Cardiac muscle cell (in vitro differentiated cells and primary cell): ENCODE measurements at regions not wholly inside any gene's neighbourhood (a gene's known extent, or its start where the extent isn't known, plus 50 kb on each side); places are given as distances from the start of the nearest gene placed in this dataset.

Source experiments
- DNase-seq, 2 donors: peaks; one replicate each; pipeline versions ENCODE4 v3.0.0 to v3.0.0-alpha.2; 2010 to 2017; ENCODE audit warnings: low read depth in 1 of 2, low spot score in 1 of 2
- H3K27ac ChIP-seq: fragments of 200-600 bp; sonication (generic); 2 replicates; pipeline ENCODE4 v1.5.1; 2016
- H3K27me3 ChIP-seq: fragments of 200-600 bp; sonication (generic); 2 replicates; pipeline ENCODE4 v1.6.0; 2016; ENCODE audit warnings: control low read depth
- H3K36me3 ChIP-seq: fragments of 200-600 bp; sonication (generic); 2 replicates; pipeline ENCODE4 v1.5.1; 2016; ENCODE audit warnings: control low read depth
- H3K4me1 ChIP-seq: fragments of 200-600 bp; sonication (generic); 2 replicates; pipeline ENCODE4 v1.8.1; 2017; ENCODE audit warnings: low read depth, mild to moderate bottlenecking, mixed run types
- H3K4me3 ChIP-seq: fragments of 200-600 bp; sonication (generic); 2 replicates; pipeline ENCODE4 v1.5.1; 2016; ENCODE audit warnings: mild to moderate bottlenecking
- H3K9me3 ChIP-seq: fragments of 200-600 bp; sonication (generic); 2 replicates; pipeline ENCODE4 v1.5.1; 2017; ENCODE audit warnings: low read depth, mild to moderate bottlenecking, control low read depth
- TF ChIP-seq, protein P1 (sequence below): IDR thresholded peaks from 2 replicates; pipeline ENCODE4 v1.5.1; 2012; ENCODE audit warnings: low read depth, mild to moderate bottlenecking, low read length

DNA sequence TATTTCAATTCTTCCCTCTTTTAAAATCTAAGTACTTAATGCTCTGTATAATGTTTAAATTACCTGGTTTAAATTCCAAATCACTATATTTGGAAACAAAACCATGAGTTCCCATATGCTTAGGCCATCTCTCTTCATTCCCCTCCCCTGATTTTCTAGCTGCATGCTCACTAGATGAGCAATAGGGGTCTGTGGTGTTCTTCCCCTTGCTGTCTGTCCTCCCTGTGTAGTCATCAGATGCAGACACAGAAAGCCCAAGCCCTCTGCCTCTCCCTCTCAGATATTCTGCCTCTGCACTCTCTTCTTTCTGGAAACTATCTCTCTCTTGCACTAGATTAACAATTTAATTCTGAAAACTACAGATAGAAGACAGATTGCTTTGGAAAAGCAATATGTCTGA is 1730.2 kb downstream of the OLFM4 start:
- H3K4me3 ChIP-seq = no peak overlapping the region
- H3K27me3 ChIP-seq = no peaks in the 10 kb centered on the region
- no peak overlapping the region for H3K27ac ChIP-seq
- TF ChIP-seq, protein P1, sequence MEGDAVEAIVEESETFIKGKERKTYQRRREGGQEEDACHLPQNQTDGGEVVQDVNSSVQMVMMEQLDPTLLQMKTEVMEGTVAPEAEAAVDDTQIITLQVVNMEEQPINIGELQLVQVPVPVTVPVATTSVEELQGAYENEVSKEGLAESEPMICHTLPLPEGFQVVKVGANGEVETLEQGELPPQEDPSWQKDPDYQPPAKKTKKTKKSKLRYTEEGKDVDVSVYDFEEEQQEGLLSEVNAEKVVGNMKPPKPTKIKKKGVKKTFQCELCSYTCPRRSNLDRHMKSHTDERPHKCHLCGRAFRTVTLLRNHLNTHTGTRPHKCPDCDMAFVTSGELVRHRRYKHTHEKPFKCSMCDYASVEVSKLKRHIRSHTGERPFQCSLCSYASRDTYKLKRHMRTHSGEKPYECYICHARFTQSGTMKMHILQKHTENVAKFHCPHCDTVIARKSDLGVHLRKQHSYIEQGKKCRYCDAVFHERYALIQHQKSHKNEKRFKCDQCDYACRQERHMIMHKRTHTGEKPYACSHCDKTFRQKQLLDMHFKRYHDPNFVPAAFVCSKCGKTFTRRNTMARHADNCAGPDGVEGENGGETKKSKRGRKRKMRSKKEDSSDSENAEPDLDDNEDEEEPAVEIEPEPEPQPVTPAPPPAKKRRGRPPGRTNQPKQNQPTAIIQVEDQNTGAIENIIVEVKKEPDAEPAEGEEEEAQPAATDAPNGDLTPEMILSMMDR = no peak
- H3K4me1 ChIP-seq = no peaks in the 10 kb centered on the region
- no peaks in the 10 kb centered on the region for H3K36me3 ChIP-seq
- H3K9me3 ChIP-seq = no peaks in the 10 kb centered on the region
- no peak for DNase-seq

DNA sequence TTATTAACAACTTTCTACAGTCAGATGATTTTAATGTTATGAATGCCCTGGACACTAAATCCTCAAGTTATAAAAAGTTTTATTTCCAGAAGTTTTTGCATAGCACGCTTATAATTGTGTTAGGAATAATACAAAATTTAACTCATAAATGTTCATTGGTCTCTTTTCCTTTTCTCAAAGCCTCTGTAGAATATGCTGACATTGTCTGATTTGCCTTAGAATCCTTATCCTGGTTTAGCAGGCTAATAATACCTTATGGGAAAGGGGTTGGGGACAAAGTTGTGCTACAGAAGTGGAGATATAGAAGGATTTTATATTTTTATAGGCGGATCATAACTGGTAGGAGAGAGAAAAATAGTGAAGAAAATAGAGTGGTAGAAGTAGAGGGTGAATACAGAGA is 1739.6 kb downstream of the OLFM4 start:
- no peaks in the 10 kb centered on the region for H3K4me1 ChIP-seq
- no peak overlapping the region for H3K27ac ChIP-seq
- no peak for DNase-seq
- no peaks in the 10 kb centered on the region for H3K27me3 ChIP-seq
- TF ChIP-seq, protein P1 = no peak
- H3K4me3 ChIP-seq = no peak overlapping the region
- no peaks in the 10 kb centered on the region for H3K9me3 ChIP-seq
- no peaks in the 10 kb centered on the region for H3K36me3 ChIP-seq

DNA sequence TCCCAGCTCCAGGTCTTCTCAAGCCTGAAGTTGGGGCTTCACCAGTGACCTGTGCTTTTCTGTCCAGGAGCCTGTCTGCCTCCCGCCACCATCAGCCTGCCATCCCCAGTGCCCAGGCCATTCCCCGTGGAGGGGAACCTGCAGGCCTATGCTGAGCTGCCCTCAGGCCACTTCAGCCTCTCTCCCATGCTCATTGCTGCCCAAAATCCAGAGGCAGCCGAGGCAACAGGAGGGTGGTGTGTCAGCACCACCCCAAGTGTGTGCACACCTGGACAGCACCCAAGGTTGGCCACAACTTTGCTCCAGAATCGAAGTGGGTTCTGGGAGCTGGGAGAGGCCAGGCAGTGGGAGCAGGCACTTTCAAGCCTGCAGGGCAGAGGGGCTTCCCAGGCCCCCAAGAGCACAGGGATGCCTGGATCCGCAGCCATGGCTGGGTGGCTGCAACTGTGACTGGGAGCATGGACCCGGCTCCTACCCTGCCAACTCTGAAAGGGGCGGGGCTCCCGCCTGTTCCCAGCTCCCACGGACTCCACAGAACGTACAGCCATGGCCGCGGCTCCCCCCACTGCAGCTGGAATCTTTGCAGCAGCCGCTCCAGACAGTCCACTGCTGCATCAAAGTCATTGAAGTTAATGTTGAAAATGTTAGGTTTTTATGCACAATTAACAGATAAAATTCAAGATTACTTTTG is 1747.0 kb downstream of the OLFM4 start:
- Histone ChIP-seq H3K9me3 (no peaks in the 10 kb centered on the region), H3K4me1 (no peaks in the 10 kb centered on the region), H3K4me3 (no peak overlapping the region), H3K27ac (no peak overlapping the region), H3K27me3 (no peaks in the 10 kb centered on the region), H3K36me3 (no peaks in the 10 kb centered on the region)
- no peak for DNase-seq
- TF ChIP-seq, protein P1 = no peak

DNA sequence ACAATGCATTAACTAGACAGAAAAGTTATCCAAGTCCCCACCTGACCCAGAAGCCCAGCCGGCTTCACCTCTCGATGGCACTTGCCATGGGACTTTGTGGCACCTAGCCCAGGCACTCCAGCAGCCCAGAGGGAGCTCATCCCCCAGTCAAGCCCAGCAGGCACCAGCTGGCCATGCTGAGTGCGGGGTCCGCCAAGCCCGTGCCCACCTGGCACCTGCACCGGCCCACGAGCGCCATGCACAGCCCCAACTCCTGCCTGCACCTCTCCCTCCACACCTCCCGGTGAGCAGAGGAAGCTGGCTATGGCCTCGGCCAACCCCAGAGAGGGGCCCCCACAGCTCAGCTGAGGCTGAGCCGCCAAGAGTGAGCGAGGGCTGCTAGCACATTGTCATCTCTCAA is 1759.1 kb downstream of the OLFM4 start:
- TF ChIP-seq, protein P1 = no peak
- H3K27me3 ChIP-seq = no peaks in the 10 kb centered on the region
- no peak for DNase-seq
- H3K9me3 ChIP-seq = no peaks in the 10 kb centered on the region
- H3K4me1 ChIP-seq = no peaks in the 10 kb centered on the region
- H3K27ac ChIP-seq = no peak overlapping the region
- no peaks in the 10 kb centered on the region for H3K36me3 ChIP-seq
- H3K4me3 ChIP-seq = no peak overlapping the region

DNA sequence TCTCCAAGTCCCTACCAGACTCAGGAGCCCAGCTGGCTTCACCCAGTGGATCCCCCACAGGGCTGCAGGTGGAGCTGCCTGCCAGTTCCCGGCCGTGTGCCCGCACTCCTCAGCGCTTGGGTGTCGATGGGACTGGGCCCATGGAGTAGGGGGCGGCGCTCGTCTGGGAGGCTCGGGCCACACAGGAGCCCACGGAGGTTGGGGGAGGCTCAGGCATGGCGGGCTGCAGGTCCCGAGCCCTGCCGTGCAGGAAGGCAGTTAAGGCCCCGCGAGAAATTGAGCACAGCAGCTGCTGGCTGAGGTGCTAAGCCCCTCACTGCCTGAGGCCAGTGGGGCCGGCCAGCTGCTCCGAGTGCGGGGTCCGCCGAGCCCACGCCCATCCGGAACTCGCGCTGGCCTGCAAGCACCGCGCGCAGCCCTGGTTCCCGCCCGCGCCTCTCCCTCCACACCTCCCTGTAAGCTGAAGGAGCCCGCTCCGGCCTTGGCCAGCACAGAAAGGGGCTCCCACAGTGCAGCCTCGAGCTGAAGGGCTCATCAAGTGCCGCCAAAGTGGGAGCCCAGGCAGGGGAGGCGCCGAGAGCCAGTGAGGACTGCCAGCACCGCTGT is 1771.1 kb downstream of the OLFM4 start:
- no peaks in the 10 kb centered on the region for H3K9me3 ChIP-seq
- no peaks in the 10 kb centered on the region for H3K4me1 ChIP-seq
- DNase-seq = no peak
- TF ChIP-seq, protein P1 = no peak
- H3K27me3 ChIP-seq = no peaks in the 10 kb centered on the region
- no peaks in the 10 kb centered on the region for H3K36me3 ChIP-seq
- H3K27ac ChIP-seq = no peak overlapping the region
- no peak overlapping the region for H3K4me3 ChIP-seq
